Epithelial cell of prostate (primary cell): ENCODE measurements at regions not wholly inside any gene's neighbourhood (a gene's known extent, or its start where the extent isn't known, plus 50 kb on each side); places are given as distances from the start of the nearest gene placed in this dataset.

ENCODE experiments used
- DNase-seq: peaks from one replicate; pipeline ENCODE4 v3.0.0-alpha.2; 2011; ENCODE audit warnings: low read depth, low spot score
- H3K27ac ChIP-seq: fragments of 450-650 bp; 2 replicates; pipeline ENCODE4 v1.5.1; 2017; ENCODE audit warnings: mild to moderate bottlenecking

DNA sequence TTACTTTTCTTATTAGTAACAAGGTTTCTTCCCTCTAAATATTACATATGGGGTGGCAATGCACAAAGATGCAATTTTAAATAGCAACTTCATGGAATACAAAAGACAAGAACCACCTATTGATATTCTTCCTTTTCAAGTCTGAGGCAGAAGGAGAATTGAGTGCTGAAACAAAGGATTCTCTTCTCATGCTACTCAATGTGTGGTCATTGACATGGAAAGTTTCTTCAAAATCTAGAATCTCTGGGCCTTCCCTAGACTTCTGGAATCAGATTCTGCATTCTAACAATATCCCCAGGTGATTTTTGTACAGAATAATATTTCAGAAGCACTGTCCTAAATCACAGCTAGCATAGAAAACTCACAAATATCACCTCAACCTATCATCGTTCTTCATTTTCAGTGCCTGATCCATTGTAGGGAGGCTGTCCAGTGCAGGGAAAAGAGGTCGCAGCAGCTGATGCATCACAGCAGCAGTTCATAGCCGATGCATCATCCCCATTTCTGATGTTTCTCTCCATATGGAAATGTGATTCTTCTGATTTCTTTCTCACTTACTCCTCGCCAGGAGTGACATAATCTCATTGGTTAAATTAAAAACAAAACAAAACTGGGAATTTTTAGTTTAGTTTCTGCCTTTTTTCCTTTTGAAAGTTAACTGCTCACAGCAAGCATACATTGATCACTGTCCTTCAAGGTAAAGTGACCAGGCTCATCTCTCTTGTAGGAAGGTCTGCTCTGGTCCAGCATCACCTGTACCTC lies 139.5 kb upstream of the FAM83B start:
- H3K27ac ChIP-seq: no peak overlapping the region
- DNase-seq: no peak

DNA sequence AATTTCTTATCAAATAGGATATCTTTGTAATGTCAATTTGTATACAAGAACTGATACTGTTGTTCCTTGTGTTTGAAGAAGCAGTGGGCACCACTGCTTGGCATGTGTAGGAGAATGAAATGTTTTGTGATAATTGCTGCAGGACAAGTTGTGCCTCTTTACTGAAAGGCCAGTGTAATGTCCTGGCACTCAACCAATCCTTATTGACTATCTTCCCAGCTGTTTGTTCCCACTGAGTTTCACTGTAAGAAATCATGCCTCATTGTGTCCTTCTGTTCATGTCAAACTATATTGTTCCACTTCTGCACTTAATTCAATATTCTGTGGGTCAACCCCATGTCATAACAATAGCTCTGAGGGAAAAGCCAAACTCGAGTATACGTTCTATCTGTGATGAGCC lies 136.1 kb upstream of the FAM83B start:
- no peak overlapping the region for H3K27ac ChIP-seq
- DNase-seq: no peak

DNA sequence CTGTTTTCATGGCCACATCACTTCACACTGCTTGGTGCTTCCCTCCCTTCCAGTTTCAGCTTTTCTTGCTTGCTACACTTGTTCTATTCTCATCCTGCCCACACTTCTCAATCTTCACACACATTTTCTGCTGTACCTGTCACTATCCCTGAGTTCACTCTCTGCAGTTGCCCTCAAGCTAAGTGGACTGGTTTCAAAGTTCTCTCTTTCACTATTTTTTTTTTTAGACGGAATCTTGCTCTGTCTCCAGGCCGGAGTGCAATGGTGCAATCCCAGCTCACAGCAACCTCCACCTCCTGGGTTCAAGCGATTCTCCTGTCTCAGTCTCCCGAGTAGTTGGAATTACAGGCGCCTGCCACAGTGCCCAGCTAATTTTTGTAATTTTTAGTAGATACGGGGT lies 130.6 kb upstream of the FAM83B start:
- no peak for DNase-seq

DNA sequence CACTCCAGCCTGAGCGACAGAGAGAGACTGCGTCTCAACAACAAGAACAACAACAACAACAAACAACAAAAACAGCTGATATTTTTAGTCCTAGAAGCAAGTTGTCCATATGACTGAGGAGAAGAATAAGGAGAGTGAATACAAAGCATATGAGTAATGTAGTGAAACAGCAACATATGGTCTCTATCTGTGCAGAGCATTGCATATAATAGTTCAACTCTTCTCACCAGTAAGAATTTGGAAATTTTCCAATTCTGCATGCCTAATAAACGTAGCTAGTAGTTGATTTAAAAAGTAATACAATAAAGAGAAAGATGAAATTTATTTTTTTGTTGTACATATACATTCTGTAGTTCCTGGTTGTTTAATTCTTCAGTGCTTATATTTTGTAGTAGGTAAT lies 129.7 kb upstream of the FAM83B start:
- DNase-seq: no peak
- H3K27ac ChIP-seq: no peak overlapping the region

More for the DNA sequence above, 130.6 kb upstream of the FAM83B start:
- no peak overlapping the region for H3K27ac ChIP-seq

DNA sequence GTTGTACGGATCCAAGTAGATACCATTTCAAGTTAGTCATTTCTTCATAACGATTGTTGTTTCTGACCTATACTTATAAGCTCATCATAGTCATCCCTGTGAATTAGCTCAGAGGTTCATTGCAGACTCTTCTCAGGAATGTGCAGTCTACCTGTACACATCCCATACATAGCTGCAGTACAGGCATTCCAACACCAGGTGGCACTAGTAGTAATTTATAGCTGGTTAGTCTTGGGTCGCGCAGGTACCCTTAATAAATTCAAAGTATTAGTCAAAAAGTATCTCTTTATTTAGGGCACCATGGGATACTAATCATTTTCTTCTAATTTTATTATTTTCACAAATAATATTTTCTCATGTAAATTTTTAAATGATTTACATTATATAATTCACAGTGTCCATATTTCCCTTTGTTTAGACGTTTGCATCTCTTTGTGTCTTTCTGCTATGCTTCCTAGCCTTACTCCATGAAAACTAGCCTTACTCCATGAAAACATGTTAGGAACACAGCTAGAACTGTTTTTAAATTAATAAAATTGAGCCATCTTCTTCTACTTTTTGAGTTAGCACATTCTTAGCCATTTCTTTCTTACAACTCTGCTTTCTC lies 128.6 kb upstream of the FAM83B start:
- peak overlapping the region; percentile 43 for H3K27ac ChIP-seq
- peak; percentile 71 for DNase-seq

DNA sequence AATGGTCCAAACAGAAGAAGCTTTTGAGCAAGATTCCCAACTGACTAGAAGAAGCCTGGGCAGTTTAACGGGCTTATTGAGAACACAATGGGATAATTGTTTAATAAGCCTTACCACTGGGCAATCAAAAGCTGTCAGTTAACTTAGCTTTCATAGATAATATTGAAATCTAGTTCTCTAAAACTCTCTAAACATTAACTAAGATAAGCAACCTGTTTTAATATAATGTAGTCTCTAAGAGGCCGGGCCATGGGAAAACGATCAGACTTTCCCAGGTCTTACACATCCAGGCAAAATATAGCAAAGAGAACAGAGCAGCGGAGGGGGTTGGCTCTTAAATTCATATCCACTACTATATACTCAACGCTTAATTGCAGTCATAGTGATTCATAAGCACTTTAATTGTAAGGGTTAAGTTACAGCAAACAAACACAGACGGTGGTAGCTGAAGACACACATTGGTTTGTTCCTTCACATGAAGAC lies 128.0 kb upstream of the FAM83B start:
- peak overlapping the region; percentile 43 for H3K27ac ChIP-seq
- DNase-seq: peak; percentile 22

DNA sequence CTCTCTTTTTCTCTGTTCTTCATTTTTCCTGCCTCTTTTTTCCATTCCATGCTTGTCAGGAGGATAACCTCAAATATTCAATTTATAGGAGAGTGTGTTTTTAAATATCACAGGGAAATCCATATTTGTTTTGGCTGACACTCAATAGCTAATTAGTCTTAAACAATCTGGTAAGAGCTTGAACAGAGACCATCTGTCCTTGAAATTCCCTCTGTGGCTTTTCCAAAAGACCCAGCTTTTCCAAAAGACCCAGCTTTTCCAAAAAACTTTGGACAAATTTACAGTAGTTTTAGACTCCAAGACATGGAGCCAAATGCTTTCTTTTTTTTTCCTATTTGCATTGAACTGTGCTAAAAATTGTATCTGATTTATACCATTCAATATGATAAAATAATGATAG lies 127.4 kb upstream of the FAM83B start:
- DNase-seq: no peak
- peak overlapping the region; percentile 43 for H3K27ac ChIP-seq

DNA sequence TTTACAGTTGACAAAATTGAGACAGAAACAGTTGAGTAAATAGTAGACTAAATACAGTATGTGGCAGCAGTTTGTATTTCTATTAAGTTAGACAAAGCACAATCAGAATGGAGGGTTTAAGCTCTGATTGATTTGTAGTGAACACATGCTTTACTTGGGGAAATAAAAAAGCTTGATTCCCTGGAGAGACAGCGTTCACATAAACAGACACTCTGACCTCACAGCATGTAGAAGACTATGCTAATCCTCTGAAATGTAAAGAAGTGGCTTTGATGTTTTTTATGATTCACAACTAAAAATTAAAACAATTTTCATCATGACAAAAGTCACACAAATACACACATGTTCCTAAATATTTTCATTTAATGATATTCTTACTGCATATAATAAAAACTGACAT lies 126.9 kb upstream of the FAM83B start:
- DNase-seq: no peak
- H3K27ac ChIP-seq: no peak overlapping the region

DNA sequence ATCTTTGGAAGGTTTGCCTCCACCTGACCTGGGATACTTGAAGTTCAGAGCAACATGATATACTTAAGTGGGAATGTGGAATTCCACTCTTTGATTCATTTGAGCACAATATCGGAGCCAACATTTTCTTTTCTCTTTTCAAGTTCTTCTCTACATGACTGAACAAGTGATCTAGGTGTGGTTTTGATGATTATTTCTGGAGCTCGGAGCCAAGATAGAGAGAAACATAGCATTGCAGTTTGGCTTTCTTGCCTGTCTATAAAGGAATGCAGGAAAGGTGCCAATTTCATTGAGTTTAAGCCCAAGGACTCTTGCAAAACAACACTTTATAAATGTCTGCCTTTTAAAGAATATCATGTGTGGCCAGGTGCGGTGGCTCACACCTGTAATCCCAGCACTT lies 124.2 kb upstream of the FAM83B start:
- peak; percentile 88 for DNase-seq
- peak overlapping the region; percentile 36 for H3K27ac ChIP-seq

DNA sequence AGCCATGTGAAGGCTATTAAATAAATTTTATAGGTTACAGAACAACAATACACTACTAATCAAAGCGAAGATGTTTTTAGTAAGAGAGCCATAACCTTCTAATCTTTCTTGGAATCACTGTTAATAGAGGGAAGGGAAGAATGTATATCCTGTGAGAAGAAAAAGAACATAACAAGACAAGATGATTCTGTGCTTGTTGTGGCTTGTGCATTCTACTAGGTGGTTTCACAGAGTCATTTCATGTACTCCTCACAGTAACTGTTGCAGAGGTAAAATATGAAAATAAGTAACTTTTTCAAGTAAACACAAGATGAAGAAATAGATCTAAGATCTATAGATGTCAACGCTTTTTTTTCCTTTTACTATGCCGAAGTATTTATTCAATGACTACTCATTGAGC lies 116.9 kb upstream of the FAM83B start:
- peak overlapping the region; percentile 48 for H3K27ac ChIP-seq
- peak; percentile 5 for DNase-seq

DNA sequence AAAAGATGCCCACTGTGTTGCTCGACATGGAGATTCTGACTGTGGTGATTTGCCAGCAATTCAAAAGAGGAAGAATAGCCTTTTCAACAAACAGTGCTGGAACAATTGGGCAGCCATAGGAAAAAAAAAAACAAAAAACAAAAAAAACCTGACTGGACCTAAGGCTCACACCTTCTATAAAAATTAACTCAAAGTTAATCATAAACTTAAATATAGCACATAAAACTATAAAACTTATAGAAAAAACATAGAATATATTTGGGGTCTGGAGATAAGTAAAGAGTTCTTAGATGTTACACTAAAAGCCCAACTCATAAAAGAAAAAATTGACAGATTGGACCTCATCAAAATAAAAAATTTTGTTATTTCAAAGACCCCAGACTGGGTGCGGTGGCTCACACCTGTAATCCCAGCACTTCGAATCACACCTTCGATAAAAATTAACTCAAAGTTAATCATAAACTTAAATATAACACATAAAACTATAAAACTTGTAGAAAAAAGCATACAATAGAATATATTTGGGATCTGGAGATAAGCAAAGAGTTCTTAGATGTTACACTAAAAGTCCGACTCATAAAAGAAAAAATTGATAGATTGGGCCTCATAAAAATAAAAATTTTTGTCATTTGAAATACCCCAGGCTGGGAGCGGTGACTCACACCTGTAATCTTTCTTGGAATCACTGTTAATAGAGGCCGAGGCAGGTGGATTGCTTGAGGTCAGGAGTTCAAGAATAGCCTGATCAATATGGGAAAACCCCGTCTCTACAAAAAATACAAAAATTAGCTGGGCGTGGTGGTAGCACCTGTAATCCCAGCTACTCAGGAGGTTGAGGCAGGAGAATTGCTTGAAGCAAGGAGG lies 115.6 kb upstream of the FAM83B start:
- no peak overlapping the region for H3K27ac ChIP-seq
- DNase-seq: no peak

DNA sequence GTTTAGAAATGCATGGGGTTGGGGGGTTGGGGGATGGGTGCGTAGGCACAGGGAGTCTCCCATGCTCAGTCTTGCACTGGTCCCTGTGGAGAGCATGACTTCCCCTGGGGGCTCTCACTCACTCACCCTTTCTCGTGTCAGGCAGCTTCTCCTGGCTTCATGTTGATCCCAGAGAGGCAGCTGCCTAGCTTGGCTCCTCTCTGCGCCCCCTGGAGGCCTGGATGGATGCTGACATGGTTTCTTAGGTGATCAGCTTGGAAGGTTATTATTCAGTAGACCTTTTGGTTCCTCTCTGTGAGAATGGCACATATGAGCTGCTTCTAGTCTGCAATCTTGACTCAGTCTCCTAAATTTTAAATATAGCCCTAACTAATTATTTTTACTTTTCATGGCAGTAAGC lies 109.3 kb upstream of the FAM83B start:
- DNase-seq: no peak

DNA sequence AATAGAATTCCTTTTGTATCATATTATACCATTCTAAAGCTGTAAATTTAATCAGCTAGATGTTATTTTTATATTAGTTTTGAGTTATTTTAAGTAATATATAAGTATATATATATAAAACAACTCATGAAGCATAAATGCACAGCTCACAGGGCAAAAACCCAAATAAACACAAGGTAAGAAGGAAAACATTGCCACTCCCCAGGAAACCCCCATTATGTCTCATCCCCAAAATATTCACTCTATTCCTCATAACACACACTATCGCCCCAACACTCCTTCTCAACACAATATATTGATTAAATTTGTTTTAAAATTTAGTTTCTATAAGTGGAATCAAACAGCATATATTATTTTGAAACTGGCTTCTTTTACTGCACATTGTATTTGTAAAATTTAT lies 98.6 kb upstream of the FAM83B start:
- H3K27ac ChIP-seq: no peak overlapping the region
- DNase-seq: no peak

More for the DNA sequence above, 109.3 kb upstream of the FAM83B start:
- H3K27ac ChIP-seq: no peak overlapping the region

DNA sequence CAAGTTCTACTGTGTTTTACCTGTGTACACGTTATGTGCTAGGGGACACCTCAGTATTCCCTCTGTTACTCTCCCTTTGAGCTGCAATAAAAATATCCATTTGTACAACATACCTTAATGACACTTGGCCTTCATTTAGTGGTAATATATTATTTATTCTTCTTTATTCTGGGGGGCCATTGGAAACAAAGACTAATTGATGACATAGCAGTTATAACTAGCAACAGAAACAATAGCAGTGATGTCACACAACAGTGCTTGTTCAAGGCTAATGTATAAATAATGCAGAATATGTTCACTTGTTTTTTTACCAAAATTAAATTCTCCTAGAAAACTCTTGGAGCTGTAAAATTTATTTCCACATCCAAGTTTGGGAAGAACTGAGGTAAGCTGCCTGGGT lies 92.2 kb upstream of the FAM83B start:
- DNase-seq: no peak
- H3K27ac ChIP-seq: no peak overlapping the region

DNA sequence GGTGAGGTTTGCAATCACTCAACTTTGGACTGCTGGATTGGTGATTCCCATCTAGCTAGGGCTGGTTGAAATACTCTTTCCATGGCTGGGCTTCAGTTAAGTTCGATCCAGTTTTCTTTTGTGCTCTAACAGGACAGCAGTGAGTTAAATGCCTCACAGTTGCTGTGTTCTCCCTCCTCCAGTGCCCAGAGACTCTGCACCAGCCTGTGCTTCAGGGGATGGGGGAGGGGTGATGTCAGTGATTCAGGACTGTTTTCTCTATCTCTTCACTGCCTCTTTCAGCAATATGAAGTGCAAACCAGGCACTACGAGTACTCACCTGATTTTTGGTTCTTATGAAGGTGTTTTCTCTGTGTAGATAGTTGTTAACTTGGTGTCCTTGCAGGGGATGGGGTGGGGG lies 88.2 kb upstream of the FAM83B start:
- DNase-seq: no peak
- no peak overlapping the region for H3K27ac ChIP-seq

DNA sequence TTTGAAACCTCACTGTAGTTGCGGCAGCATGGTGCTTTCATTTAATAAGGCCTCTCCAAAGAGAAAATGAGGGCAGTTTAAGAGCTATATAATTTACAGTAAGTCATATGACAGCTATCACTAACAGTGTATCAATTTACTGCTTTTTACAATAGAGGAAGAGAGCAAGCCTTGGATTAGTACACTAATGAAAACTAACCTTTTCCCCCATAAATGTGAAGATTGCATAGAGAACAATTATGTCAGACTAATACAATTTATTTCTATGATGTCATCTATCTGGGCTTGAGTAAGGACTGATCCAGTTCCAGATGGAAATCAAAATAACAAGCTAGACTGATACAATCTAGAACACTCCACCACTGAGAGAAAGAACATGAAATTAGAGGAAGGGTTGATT lies 78.1 kb upstream of the FAM83B start:
- DNase-seq: no peak
- no peak overlapping the region for H3K27ac ChIP-seq

DNA sequence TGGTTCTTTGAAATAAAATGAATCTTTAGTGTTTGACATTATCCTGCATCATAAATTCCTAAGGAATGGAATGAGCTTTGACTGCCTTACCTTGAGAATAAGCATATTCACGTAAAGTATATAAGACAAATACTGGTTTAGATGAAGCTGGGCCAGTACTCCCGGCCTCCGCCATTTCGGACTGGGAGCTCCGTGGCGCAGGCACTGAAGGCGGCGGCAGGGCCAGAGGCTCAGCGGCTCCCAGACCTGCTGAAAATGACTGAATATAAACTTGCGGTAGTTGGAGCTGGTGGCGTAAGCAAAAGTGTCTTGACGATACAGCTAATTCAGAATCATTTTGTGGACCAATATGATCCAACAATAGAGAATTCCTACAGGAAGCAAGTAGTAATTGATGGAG lies 76.2 kb upstream of the FAM83B start:
- DNase-seq: no peak
- H3K27ac ChIP-seq: no peak overlapping the region

DNA sequence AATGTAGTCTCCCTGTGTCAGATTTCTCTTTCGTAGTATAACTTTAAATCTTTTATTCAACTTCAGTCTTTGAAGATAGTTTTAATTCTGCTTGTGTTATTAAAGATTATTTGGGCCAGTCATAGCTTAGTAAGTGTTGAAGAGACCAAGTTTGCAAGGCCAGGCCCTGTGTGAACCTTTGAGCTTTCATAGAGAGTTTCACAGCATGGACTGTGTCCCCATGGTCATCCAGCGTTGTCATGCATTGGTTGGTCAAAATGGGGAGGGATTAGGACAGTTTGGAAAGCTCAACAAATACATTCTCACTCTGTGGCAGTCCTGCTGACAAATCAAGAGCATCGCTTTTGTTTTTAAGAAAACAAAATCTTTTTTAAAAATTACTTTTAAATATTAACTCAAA lies 74.6 kb upstream of the FAM83B start:
- DNase-seq: no peak
- no peak overlapping the region for H3K27ac ChIP-seq

DNA sequence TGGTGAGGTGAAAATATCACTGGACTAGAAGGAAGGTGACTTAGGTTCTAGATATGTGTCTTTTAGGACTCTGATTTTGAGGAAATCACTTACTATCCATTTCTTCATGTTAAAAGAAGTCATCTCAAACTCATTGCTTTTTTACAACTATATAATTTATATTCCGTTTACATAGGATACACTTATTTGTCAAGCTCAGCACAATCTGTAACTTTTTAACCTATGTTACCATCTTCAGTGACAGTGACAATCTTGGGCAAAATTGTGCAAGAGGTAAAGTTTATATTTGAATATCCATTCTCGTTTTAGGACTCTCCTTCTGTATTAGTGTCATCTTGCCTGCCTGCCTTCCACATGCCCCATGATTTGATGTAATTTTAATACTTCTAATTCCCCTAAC lies 74.0 kb upstream of the FAM83B start:
- DNase-seq: no peak

DNA sequence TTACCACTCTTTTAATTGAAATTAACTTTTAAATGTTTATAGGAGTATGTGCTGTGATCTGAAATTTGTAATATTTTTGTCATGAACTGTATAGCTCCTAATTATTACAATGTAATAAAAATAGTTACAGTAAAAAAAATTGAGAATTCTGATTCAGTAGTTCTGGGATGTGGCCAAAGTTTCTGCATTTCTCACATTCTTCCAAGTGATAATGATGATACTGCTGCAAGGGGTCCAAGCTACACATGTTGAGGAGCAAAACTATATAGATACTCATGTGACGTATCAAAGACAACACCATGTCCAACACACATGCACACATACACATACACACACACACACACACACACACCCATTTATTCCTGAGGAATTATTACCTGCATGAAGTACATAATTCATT lies 71.0 kb upstream of the FAM83B start:
- no peak for DNase-seq
- no peak overlapping the region for H3K27ac ChIP-seq

More for the DNA sequence above, 74.0 kb upstream of the FAM83B start:
- H3K27ac ChIP-seq: no peak overlapping the region

DNA sequence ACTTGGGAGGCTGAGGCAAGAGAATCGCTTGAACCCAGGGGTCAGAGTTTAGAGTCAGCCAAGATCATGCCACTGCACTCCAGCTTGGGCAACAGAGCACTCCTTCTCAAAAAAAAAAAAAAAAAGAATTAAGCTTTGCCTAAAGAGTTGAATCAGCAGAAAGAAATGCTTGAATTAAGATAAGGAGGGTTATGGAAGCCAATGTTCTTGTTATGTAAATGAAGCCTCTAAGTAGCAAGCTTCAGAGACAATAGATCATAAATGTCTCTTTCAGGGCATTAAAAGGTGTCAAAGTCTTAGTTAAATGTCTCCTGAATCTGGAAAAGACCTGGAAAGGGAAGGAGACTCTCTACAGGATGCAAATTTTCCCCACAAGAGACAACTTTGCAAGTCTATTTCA lies 69.7 kb upstream of the FAM83B start:
- DNase-seq: no peak

More for the DNA sequence above, 69.7 kb upstream of the FAM83B start:
- H3K27ac ChIP-seq: no peak overlapping the region
